ENCODE measurements at regions not wholly inside any gene's neighbourhood (a gene's known extent, or its start where the extent isn't known, plus 50 kb on each side); places are given as distances from the start of the nearest gene placed in this dataset.
A peak's percentile ranks its signal among the peaks of the same experiment; 100 is the strongest.

GRCh38 chr1:212558693-212559480 is 49.7 kb upstream of the ATF3 start:
- Histone ChIP-seq H3K9me3 (ENCODE audit: low read depth) (no peaks in the 10 kb centered on the region), H3K27me3 (no peaks in the 10 kb centered on the region), H3K4me3 (peak overlapping the region; percentile 37), H3K27ac (peak overlapping the region; percentile 42), H3K4me1 (ENCODE audit: low read depth) (no peaks in the 10 kb centered on the region), H3K36me3 (no peaks in the 10 kb centered on the region)
- DNase-seq (ENCODE audit: low read depth in 1 of 2, low spot score in 1 of 2) = peak; percentile 94 to 97
- TF ChIP-seq CTCF (IDR thresholded peaks at IDR 0.05; ENCODE audit: low read depth, low read length) = no peak

All from cardiac muscle cell (in vitro differentiated cells and primary cell).